ENCODE measurements at regions not wholly inside any gene's neighbourhood (a gene's known extent, or its start where the extent isn't known, plus 50 kb on each side); places are given as distances from the start of the nearest gene placed in this dataset.

GRCh38 chr11:42620796-42621195 lies 691.0 kb upstream of the API5 start:
- intact Hi-C loops (cut with micrococcal nuclease; ENCODE audit: unreplicated experiment): no loop called here
- no peaks in the 10 kb centered on the region for H3K36me3 ChIP-seq (replicated peaks in 1 of 2; ENCODE audit: control insufficient read depth in 1 of 2, insufficient read depth in 2 of 2, low read length in 2 of 2)
- no peak for ATAC-seq
- H3K9me3 ChIP-seq (ENCODE audit: low read length): no peaks in the 10 kb centered on the region
- H3K27ac ChIP-seq (ENCODE audit: extremely low read length, insufficient read depth, low read length): no peak overlapping the region
- CTCF ChIA-PET (ENCODE audit: low intra/inter-chr PET ratio, low total read pairs): no interaction called here
- no peak overlapping the region for H3K4me2 ChIP-seq (ENCODE audit: low read depth, low read length)
- H2AFZ ChIP-seq (ENCODE audit: low read length): no peak overlapping the region
- no peaks in the 10 kb centered on the region for H3K79me2 ChIP-seq (ENCODE audit: insufficient read depth, low read length)
- WGBS (ENCODE audit: low lambda C conversion rate): under 1% methylated on average over 2 of the region's 2 CpGs
- H3K4me3 ChIP-seq (replicated peaks in 1 of 3; ENCODE audit: insufficient read depth in 1 of 3, low read depth in 2 of 3, low read length in 3 of 3): no peak overlapping the region
- POLR2A ChIA-PET: no interaction called here
- no peaks in the 10 kb centered on the region for H3K27me3 ChIP-seq (ENCODE audit: control insufficient read depth in 1 of 2, insufficient read depth in 2 of 2, low read length in 2 of 2)
- H3K9ac ChIP-seq (ENCODE audit: insufficient read depth, low read depth, low read length): no peak overlapping the region
- no peak for FAIRE-seq
- H3K4me1 ChIP-seq (ENCODE audit: insufficient read depth, low read length): no peaks in the 10 kb centered on the region
- BruUV-seq (replicated peaks): no TSS peak
- in situ Hi-C loops (cut with HindIII; ENCODE audit: extremely low pct_ligation_motif_present, low pct_unique_long_range_greater_than_20kb): no loop called here
- DNase-seq (ENCODE audit: low spot score): no peak
- TF ChIP-seq MIER2 (CRISPR knock-in tag; IDR thresholded peaks at IDR 0.05): no peak
- no peaks in the 10 kb centered on the region for H4K20me1 ChIP-seq (ENCODE audit: insufficient read depth, low read length)

- no peak for ATAC-seq
- no peak overlapping the region for H2AFZ ChIP-seq (ENCODE audit: low read length)
- intact Hi-C loops (cut with micrococcal nuclease; ENCODE audit: unreplicated experiment) (no loop called here), in situ Hi-C loops (cut with HindIII; ENCODE audit: extremely low pct_ligation_motif_present, low pct_unique_long_range_greater_than_20kb) (no loop called here)
- H4K20me1 ChIP-seq (ENCODE audit: insufficient read depth, low read length): no peaks in the 10 kb centered on the region
- H3K4me2 ChIP-seq (ENCODE audit: low read depth, low read length): no peak overlapping the region
- no peaks in the 10 kb centered on the region for H3K27me3 ChIP-seq (ENCODE audit: control insufficient read depth in 1 of 2, insufficient read depth in 2 of 2, low read length in 2 of 2)
- H3K27ac ChIP-seq (ENCODE audit: extremely low read length, insufficient read depth, low read length): no peak overlapping the region
- no peak overlapping the region for H3K4me3 ChIP-seq (replicated peaks in 1 of 3; ENCODE audit: insufficient read depth in 1 of 3, low read depth in 2 of 3, low read length in 3 of 3)
- ChIA-PET CTCF (ENCODE audit: low intra/inter-chr PET ratio, low total read pairs) (no interaction called here), POLR2A (no interaction called here)
- no peak for FAIRE-seq
- H3K4me1 ChIP-seq (ENCODE audit: insufficient read depth, low read length): no peaks in the 10 kb centered on the region
- no peaks in the 10 kb centered on the region for H3K9me3 ChIP-seq (ENCODE audit: low read length)
- no peak for DNase-seq (ENCODE audit: low spot score)
- no peak overlapping the region for H3K9ac ChIP-seq (ENCODE audit: insufficient read depth, low read depth, low read length)
- no peaks in the 10 kb centered on the region for H3K79me2 ChIP-seq (ENCODE audit: insufficient read depth, low read length)
- 2% methylated on average over 9 of the region's 9 CpGs for WGBS (ENCODE audit: low lambda C conversion rate)
- BruUV-seq (replicated peaks): no TSS peak
- no peaks in the 10 kb centered on the region for H3K36me3 ChIP-seq (replicated peaks in 1 of 2; ENCODE audit: control insufficient read depth in 1 of 2, insufficient read depth in 2 of 2, low read length in 2 of 2)
- TF ChIP-seq HNRNPLL (IDR thresholded peaks at IDR 0.05; ENCODE audit: low read depth, low read length, poor library complexity, severe bottlenecking) (no peak), HDAC2 (CRISPR knock-in tag; IDR thresholded peaks at IDR 0.05) (no peak), ZNF335 (CRISPR knock-in tag; IDR thresholded peaks at IDR 0.05) (no peak), SRF (IDR thresholded peaks at IDR 0.05; ENCODE audit: low read depth, low read length) (no peak)
- TF ChIP-seq, protein P1, sequence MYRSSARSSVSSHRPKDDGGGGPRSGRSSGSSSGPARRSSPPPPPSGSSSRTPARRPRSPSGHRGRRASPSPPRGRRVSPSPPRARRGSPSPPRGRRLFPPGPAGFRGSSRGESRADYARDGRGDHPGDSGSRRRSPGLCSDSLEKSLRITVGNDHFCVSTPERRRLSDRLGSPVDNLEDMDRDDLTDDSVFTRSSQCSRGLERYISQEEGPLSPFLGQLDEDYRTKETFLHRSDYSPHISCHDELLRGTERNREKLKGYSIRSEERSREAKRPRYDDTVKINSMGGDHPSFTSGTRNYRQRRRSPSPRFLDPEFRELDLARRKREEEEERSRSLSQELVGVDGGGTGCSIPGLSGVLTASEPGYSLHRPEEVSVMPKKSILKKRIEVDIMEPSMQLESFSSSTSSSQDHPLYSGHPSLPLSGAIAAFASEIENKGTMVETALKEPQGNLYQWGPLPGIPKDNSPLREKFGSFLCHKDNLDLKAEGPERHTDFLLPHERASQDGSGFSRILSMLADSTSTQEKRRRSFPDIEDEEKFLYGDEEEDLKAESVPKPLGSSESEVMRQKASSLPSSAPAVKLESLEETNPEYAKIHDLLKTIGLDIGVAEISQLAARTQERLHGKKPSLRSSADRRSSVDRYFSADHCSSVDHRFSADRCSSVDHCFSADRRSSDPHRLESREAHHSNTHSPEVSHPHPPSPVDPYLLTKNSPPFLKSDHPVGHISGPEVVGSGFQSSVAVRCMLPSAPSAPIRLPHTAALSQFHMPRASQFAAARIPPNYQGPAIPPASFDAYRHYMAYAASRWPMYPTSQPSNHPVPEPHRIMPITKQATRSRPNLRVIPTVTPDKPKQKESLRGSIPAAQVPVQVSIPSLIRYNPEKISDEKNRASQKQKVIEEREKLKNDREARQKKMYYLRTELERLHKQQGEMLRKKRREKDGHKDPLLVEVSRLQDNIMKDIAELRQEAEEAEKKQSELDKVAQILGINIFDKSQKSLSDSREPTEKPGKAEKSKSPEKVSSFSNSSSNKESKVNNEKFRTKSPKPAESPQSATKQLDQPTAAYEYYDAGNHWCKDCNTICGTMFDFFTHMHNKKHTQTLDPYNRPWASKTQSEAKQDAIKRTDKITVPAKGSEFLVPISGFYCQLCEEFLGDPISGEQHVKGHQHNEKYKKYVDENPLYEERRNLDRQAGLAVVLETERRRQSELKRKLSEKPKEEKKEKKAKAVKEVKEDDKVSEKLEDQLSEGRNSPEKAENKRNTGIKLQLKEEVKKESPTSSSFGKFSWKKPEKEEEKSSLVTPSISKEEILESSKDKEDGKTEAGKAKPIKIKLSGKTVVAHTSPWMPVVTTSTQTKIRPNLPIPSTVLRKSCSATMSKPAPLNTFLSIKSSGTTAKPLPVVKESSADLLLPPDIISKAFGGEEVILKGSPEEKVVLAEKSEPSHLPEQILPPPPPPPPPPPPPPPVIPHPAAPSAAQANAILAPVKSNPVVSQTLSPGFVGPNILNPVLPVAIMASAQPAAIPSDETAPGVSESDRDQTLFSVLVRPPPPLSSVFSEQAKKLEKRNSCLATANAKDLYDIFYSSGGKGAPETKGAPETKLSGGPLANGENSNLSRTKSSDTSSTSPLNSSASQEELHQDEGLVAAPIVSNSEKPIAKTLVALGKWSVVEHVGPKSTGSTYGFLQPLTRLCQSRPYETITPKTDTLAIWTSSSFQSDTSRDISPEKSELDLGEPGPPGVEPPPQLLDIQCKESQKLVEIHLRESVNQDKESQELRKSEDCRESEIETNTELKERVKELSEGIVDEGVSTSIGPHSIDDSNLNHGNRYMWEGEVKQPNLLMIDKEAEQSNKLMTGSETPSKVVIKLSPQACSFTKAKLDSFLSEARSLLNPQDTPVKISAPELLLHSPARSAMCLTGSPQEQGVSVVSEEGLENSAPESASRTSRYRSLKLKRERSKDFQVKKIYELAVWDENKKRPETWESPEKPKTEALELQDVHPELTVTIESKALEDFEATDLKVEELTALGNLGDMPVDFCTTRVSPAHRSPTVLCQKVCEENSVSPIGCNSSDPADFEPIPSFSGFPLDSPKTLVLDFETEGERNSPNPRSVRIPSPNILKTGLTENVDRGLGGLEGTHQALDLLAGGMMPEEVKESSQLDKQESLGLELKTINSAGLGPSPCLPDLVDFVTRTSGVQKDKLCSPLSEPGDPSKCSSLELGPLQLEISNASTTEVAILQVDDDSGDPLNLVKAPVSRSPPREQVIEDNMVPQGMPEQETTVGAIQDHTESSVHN (CRISPR knock-in tag; IDR thresholded peaks at IDR 0.05): no peak
- TF ChIP-seq, protein P2, sequence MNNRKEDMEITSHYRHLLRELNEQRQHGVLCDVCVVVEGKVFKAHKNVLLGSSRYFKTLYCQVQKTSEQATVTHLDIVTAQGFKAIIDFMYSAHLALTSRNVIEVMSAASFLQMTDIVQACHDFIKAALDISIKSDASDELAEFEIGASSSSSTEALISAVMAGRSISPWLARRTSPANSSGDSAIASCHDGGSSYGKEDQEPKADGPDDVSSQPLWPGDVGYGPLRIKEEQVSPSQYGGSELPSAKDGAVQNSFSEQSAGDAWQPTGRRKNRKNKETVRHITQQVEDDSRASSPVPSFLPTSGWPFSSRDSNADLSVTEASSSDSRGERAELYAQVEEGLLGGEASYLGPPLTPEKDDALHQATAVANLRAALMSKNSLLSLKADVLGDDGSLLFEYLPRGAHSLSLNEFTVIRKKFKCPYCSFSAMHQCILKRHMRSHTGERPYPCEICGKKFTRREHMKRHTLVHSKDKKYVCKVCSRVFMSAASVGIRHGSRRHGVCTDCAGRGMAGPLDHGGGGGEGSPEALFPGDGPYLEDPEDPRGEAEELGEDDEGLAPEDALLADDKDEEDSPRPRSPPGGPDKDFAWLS (CRISPR knock-in tag; IDR thresholded peaks at IDR 0.05; ENCODE audit: borderline replicate concordance): no peak
Measured at GRCh38 chr11:42625757-42626665, 685.8 kb upstream of the API5 start.
